GM19438 (cell line): ENCODE measurements at regions not wholly inside any gene's neighbourhood (a gene's known extent, or its start where the extent isn't known, plus 50 kb on each side); places are given as distances from the start of the nearest gene placed in this dataset.
"Not testable (repeated sequence)": the region's sequence is repeated elsewhere in the genome, so short reads cannot be mapped to it uniquely, and the experiment has no call there.

Experiments used
- ATAC-seq: cut with Tn5 transposase; IDR thresholded peaks from one replicate; pipeline ENCODE4 v1.9.1; 2021; ENCODE audit warnings: low read depth; ENCODE audit not compliant: unreplicated experiment

DNA sequence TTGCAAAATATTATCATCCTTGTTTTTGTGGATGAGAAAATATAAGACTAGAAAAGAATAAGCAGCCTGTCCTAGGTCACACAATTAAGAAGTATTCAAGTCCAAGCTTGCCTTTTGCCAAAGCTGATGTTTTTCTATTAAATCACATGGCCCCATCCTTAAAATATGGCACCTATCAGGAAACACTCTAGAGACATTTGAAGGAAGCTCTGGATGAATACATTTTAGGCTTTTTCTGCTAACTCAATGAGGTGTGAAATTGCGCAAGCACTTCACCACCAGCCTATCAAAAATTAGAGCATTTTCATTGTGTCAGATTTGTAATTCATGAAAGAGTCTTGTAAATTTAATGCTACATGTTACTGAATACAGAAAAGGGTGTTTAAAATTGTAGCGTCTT is 251.1 kb upstream of the MAD2L1 start:
- ATAC-seq: no peak

DNA sequence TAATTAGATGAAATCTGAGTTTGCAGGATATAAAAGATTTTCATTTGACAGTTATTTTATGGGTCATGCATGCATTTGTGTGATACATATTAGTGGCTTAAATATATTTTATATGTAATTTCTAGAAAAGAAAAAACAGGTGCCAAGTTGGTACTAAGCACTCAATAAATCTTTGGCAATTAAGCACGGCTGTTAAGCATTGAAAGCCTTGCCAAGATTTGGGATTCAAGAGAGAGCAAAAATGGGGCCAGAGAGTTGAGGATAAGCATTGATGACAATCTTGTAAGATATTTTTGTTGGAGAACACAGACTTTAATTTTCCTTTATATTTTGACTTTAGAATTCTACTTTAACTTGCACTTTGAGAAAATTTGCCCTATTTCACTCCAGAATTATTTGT is 249.8 kb upstream of the MAD2L1 start:
- ATAC-seq: no peak

DNA sequence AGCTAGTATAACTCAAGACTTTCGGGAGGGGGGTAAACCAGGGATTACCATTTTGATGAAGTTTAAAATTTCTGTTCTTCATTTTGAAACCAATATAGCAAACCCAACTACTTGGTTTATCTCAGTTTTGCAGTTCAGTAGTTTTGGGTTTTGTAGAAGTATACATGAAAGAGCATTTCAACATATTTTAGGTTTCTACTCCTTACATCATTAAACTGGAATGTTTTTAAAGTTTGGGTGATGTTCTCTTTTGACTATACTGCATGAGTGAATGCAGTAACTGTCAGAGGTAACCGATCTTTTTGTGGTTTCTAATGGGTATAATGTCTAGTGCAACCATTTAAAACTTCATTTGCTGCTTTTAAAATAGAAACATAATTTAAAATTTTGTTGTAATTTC is 248.3 kb upstream of the MAD2L1 start:
- ATAC-seq: no peak

DNA sequence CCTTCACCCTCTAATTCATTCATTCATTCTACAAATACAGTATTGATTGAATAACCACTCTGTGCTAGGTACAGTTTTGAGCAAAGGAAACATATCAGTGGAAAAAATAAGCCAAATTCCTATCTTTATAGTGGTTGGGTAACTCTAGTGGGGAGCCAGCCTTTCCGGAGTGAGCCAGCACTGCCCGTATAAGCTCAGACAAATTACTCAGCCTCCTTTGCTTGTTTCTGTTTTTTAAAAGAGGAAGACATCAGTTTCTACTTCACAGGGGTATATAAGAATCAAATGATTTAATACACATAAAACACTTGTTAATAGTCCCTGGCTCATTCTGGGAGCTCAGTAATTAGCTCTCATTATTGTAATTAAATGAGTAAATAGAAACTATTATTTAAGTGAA is 238.2 kb upstream of the MAD2L1 start:
- no peak for ATAC-seq

DNA sequence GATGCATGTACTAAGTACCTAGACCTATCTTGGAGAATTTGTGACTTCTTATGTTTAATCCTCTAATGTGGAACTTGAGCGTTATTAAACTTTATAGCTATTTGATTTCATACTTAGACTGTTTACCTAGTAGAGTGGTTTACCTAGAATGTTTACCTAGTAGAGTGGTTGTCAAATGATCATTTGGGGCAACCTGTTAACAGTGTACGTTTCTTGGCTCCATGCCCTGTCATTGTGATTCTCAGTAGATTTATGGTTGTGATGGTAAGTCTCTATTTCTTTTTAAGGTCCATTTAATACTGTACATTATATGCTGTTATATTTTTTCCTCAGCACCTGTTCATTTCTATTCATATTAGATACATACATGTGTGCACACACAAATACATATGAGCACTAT is 233.0 kb upstream of the MAD2L1 start:
- no peak for ATAC-seq

DNA sequence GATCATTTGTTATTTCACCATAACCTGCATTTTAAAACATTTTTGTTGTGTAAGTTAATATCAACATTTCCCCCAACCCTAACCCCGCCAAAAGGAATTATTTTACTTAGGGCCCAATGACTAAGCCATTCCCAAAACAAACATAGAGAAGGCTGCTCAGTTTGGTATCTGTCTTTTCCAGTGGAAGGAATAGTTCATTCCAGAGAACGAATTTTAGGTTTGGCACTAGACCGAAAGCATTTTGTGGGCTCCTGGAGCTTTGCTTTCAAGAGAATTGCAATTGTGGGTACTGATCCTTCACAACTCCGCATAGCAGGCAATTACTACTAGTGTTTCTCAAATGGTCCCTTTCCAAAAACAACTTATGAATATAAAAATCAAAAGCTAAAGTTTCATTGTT is 226.7 kb upstream of the MAD2L1 start:
- no peak for ATAC-seq

DNA sequence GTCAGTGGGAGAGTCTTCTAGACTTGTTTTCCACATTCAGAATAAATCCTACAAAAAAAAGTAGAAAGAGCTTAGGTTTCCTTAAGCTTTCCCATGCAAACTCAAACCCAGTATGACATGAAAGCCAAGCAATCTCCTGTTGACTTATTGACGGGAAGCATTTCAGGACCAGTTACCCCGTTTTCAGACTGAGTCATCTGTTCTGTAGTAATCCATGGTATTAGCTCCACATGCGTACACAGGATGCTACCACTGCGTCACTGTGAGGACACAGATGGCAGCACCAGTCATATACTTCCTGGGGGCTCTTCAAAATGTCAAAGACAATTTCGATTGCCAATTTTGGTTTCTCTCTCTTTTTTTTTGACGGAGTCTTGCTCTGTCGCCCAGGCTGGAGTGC is 224.9 kb upstream of the MAD2L1 start:
- ATAC-seq: no peak

DNA sequence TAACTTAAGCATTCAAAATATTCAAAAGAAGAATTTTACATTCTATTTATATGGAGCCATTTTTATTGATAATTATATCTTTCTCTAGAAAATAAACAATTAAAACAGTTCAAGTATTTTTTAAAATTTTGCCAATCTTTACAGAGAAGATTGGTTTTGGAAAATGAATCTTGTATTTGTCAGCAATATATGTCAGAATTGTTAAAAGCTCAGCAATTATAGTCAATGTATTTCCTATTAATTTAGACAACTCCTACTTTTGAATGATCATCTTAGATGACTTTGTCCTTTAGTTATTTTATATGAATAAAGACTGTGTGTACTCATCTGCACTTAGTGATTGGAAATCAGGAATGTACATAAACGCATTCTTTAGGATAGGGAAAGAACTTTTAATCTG is 223.9 kb upstream of the MAD2L1 start:
- ATAC-seq: no peak

DNA sequence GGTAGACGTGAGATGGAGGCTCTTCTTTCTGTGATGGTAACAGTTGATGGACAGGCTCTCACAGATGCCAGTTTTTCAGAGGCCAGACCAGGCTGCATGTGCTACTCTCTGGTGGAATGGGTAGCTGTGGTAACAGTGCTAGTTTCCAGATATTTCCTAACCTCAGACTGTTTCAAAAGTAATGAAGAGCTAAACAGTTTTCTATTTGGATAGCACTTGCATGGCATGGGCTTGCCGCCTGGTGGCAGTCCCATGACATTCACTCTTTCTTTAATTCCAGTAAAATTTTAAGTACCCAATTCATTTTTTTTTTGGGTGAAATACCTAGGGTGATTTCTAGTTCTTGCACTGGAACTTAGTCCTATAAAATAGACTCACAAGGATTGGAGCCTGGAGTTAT is 220.2 kb upstream of the MAD2L1 start:
- ATAC-seq: no peak

DNA sequence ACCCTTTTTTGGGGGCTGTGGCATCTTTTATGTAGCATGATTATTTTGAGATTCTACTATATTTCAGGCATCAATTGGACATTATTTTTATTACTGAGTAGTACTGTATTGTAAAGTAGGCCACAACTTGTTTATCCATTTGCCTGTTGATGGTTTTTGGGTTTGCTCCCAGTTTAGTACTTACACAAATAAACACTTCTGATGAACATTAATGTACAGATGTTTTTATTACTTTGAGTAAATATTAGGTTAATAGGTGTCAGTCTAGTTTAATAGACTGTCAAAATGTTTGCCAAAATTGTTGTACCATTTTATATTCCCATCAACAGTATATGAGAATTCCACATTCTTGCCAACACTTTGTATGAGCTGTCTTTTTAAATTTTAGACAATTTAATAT is 214.9 kb upstream of the MAD2L1 start:
- no peak for ATAC-seq

DNA sequence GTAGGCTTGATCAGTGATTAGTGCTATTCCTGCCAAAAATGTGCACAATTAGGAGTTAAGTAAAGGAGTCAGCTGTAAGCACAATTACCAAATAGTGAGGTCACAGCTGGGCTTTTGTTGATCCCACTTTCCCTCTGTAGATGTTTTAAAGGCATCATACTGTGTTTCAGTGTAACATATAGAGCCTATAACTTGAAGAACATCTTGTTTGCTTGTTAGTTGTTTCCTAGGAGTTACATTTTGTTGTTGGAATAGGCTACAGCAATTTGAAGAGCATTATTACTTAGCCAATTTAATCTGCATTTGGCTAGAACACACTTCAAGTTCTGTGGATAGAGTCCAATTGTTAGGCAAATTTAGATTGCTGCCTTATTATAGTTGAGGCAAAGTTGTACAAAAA is 210.7 kb upstream of the MAD2L1 start:
- no peak for ATAC-seq

DNA sequence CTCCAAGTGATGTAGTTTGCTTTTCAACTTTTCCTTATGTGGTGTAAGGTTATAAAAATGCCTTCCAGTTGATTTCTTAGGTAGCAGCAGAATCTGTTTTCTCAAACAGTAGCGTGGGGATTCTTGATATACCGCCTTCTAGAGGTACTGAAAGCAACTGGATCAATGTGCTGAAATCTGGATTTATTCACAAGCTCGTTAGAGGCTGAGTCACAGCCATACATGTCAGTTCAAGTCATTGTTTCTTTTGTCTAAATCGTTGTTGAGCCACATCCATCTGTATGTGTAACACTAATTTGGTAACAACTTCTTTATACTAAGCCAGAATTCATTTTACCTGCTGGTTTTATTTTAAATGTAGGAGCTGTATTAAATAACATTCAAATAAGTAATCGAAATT is 200.0 kb upstream of the MAD2L1 start:
- ATAC-seq: no peak

DNA sequence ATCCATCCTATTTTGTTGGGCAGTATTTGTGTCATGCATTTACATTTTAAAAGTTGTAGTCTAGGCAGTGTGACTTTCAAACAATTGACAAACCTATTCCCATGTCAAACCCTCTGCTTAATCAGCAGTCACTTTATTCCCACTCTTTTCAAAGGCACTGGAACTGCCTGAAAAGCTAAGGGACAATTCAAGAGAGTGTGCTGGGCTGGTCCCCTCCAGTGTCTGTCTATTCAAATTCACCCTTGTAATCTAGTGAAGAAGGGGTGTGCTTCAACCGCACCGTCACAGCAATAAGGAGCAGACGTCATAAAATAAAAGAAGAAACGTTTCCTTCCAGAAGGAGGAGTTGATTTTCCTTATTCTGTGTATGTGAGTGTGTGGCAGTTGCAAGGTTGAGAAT is 197.0 kb upstream of the MAD2L1 start:
- ATAC-seq: no peak

DNA sequence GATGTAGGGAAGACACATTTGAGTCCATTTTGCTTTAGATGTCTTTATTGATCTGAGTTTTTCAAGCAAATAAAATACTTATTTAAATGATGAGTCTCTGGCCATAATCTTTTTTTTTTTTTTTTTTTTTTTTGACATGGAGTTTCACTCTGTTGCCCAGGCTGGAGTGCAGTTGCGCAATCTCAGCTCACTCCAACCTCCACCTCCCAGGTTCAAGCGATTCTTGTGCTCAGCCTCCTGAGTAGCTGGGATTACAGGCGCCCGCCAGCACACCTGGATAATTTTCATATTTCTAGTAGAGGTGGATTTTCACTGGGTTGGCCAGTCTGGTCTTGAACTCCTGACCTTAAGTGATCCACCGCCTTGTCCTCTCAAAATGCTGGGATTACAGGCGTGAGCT is 194.5 kb upstream of the MAD2L1 start:
- ATAC-seq: no peak

DNA sequence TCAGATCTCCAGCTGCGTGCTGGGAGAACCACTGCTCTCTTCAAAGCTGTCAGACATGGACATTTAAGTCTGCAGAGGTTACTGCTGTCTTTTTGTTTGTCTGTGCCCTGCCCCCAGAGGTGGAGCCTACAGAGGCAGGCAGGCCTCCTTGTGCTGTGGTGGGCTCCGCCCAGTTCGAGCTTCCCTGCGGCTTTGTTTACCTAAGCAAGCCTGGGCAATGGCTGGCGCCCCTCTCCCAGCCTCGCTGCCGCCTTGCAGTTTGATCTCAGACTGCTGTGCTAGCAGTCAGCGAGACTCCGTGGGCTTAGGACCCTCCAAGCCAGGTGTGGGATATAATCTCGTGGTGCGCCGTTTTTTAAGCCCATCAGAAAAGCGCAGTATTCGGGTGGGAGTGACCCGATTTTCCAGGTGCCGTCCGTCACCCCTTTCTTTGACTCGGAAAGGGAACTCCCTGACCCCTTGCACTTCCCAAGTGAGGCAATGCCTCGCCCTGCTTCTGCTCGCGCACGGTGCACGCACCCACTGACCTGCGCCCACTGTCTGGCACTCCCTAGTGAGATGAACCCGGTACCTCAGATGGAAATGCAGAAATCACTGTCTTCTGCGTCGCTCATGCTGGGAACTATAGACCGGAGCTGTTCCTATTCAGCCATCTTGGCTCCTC is 189.6 kb upstream of the MAD2L1 start:
- ATAC-seq: not testable (repeated sequence)

DNA sequence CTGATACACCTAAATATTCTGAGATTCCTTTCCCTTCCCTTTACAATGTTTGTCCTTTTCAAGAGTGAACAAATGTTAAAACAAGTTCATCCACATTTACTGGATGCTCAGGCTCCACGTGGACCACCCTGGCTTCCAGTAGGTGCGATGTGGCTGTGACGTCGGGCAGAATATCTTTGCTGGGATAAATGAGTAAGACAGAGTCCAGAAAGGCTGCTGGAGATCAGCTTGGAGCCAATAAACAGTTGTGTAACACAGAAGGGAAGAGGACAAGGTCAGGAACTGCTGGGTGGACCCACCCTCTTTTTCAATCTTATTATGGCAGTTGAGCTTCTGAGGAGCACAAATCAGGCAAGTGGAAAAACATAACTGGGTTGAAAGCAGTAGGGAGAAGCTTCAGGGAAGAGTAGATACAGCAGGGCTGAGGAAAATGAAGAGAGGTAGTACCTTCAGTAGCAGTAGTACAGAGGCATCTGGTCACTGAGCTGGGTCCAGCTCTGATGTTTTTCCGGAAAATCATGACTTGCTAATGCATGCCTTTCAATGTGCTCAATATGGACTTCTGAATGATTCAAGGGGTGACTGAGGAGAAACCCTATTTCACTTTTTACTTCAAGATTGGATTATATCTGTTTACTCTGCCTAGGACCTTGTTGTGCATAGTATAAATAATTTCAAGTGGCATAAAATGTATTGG is 171.8 kb upstream of the MAD2L1 start:
- no peak for ATAC-seq

DNA sequence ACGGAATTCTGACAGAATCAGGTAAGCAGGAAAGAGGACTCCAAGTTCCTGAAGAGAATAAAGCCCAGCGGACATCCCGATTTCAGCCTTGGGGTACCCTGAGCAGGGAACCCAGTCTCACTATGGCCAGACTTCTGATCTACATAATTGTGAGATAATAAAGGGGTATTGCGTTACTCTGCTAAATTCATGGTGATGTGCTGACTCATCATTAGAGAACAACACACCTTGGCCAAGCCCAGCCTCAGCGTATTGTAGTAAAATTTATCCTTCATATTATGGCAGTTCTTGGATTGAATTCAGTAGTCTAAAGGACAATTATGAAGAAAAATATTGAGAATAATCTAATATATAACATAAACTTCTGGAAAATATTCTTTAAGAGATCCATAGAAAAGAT is 170.2 kb upstream of the MAD2L1 start:
- ATAC-seq: no peak

DNA sequence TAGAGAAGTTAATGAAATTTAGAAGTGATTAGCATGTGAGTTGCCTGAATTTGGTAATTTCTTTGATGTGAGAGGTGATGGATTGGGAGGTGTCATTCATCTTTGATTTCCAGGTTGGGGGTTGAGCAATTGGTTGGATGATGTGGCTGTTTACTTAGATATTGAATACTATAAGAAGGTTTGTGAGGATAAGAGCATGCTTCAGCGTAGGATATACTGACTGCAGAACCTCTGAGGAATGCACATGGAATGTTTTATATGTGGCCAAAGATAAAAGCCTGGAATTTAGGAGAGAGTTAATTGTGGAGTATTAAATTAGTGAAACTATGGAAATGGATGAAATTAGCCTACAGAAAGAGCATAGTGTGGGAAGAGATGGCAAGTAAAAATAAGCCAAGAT is 165.4 kb upstream of the MAD2L1 start:
- no peak for ATAC-seq

DNA sequence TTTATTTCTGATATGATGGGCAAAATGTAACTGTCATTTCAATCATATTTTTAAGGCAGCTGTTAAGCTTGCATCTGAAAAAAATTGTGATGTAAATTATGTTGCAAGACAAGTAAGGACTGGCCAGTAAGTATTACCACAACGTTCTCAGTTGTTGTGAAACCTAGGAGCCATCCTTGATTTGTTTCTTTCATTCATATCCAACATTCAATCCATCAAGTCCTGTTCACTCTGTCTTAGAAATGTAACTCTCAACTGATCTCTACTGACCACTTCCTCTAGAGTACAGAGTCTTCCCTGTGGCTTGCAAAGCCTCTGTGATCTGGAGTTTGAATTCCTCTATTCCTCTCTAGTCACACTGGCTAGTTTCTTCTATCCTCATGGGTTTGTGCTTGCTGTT is 161.4 kb upstream of the MAD2L1 start:
- no peak for ATAC-seq

DNA sequence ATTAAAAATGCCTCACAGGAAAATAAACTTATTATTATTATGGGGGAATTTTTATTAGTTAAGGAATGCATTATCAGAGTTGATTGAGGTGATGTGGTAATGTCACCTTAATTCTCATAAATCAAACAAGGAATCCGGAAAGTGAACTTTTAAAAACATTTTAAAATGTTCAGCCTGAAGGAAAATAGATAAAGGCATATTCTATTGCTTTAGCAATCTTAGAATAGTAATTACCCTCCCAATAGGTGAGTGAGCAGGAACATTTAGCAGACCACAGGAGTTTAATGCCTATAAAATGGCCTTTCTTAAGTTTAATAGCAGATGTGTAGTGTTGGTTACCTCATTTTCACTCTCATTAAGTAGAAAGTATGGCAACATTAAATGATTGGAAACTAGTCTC is 160.9 kb upstream of the MAD2L1 start:
- ATAC-seq: no peak

DNA sequence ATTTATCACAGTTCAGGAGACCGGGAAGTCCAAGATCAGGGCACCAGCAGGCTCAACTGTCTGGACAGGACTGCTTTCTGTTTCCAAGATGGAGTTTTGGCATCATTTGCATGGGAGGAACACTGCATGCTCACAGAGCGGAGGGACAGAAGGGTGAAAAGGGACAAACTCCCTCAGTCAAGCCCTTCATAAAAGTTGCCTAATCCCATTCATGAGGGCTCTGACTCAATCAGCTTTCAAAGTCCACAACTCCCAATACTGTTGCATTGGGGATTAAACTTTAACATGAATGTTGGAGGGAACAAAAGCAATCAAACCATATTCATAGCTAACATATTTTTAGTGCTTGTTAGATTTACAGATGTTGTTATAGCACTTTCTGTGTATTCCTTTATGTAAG is 158.9 kb upstream of the MAD2L1 start:
- no peak for ATAC-seq

DNA sequence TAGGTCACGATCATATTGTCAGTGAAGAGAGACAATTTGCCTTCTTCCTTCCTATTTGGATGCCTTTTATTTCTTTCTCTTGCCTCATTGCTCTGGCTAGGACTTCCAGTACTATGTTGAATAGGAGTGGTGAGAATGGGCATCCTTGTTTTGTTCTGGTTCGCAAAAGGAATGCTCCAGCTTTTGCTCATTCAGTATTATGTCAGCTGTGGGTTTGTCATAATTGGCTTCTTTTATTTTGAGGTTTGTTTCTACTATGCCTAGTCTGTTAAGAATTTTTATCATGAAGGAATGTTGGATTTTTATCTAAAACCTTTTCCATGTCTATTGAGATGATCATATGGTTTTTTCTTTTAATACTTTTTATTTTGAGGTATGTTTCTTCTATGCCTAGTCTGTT is 152.3 kb upstream of the MAD2L1 start:
- no peak for ATAC-seq

DNA sequence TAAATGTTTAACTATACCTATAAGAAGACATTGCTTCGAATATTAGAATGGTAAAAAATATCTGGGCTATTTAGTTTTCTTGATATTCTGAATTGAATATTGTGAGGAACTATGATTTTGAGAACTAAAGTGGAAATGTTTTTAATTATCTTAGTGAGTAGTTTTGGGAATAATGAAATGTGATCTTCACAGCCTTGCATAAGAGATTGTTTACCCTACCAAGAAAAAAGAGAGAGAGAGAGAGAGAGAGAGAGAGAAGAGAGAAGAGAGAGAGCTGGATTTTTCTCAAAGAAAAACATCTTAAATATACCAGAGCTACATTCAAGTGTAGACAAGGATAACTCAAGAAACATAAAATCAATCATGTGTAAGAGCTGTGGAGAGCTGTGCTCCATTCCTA is 148.7 kb upstream of the MAD2L1 start:
- ATAC-seq: no peak
